NCI-H82 (cell line): ENCODE measurements at regions not wholly inside any gene's neighbourhood (a gene's known extent, or its start where the extent isn't known, plus 50 kb on each side); places are given as distances from the start of the nearest gene placed in this dataset.
"Not testable (repeated sequence)": the region's sequence is repeated elsewhere in the genome, so short reads cannot be mapped to it uniquely, and the experiment has no call there.

Experiments
- DNase-seq: peaks from one replicate; lab custom pipeline; 2025; lab: John Stamatoyannopoulos, UW

DNA sequence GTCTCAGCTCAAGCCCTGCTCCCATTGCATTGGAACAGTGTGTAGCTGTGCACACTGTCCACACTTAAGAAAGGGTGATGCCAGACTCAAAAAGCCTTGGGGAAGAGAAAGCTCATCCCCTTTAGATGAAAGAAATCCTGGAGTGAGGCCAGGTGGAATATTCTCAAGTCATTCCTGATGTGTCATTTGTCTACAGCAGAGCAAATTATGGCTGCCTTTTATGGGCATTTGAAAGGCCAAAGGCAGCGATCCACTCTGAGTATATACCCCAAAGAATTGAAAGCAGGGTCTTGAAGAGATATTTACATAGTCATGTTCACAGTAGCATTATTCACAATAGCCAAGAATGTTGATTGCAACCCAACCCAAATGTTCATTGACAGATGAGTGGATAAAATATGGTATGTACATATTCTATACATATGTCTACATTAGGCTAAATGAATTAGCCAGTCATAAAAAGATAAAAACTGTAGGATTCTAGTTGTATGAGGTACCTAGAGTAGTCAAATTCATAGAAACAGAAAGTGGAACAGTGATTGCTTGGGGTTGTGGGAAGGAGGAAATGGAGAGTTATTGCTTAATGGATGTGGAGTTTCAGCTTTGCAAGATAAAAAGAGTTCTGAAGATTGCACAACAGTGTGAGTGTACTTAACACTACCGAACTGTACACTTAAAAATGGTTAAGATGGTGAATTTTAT is 214.9 kb downstream of the KCNRG start:
- DNase-seq, result no peak

DNA sequence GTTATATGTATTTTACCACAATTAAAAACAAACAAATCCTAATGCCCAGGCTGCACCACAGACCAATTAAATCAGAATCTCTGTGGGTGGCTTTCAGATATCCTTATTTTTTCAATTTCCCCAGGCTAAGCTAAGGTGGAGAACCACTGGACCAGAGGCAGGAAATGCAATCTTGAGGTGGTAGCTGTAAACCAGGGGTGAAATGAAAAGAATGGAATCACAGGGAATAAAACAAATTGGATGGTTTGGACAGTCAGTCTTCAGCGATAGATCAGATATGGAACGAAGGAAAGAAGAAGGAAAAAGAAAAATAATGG is 215.4 kb downstream of the KCNRG start:
- no peak for DNase-seq

DNA sequence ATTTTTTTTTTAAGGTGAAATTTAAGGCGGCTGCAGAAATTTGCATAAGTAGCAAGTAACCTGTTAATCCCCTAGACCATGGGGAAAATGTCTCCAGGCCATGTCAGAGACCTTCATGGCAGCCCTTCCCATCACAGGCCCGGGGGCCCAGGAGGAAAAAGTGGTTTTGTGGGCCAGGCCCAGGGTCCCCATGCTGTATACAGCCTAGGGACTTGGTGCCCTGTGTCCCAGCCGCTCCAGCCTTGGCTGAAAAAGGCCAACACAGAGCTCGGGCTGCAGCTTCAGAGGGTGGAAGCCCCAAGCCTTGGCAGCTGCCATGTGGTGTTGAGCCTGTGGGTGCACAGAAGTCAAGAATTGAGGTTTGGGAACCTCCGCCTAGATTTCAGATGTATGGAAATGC is 218.3 kb downstream of the KCNRG start:
- DNase-seq, result not testable (repeated sequence)

- DNase-seq, result no peak
Observed at GRCh38 chr13:50235604-50236342, 220.5 kb downstream of the KCNRG start.

DNA sequence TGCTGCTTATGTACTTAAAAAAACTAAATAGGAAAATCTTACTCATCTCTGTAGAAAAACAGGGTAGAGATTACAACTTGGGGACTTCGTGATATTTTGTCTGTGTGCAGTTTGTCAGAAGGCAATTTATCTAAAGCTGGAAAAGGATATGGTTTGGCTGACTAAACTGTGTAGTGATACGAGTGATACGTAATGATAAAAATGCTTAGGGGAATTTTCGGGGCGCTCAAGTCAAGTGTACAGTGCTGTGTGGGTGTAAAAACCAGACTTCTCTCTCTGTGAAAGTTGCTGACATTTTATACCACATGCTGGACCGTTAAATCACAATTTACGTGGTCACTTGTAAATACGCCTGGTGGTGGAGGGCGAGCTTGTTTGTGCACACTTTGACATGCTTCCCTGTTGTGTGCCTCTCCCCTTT is 221.7 kb downstream of the KCNRG start:
- DNase-seq, result no peak

DNA sequence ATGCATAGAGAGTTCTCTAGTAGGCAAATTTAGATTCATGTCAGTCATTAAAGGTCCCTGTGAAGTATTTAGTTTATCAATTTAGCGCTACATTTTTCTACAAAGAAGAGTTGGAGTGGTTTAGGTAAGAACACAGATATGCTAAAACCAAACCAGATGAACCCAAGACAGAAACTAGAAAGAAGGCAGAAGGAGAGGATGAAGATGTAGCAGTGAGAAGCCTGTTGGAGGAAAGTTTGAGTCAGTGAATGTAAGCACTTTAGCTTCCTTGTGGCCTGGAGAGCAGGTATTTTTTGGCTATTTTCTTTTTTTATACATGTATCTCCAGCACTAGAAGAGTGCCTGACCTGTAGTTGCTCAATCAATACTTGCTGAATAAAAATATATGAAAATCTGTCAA is 223.7 kb downstream of the KCNRG start:
- no peak for DNase-seq

DNA sequence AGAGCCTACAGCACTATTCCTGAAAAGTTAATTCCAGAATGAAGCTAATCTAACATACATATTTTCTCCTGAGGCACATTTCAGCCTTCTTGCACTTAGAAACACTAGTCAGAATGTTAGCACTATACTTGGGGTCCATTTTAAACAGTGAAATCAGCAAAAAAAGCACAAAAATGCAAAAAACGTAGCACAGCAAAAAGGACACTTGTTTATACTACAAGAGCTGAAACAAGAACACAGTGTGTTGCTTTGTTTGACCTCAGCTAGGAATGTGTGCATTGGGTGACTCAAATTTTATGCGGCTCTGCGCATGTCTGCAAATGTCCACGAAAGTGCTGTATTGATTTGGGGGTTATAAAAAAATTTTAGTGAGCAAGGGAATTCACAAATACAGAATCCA is 226.2 kb downstream of the KCNRG start:
- DNase-seq, result no peak

DNA sequence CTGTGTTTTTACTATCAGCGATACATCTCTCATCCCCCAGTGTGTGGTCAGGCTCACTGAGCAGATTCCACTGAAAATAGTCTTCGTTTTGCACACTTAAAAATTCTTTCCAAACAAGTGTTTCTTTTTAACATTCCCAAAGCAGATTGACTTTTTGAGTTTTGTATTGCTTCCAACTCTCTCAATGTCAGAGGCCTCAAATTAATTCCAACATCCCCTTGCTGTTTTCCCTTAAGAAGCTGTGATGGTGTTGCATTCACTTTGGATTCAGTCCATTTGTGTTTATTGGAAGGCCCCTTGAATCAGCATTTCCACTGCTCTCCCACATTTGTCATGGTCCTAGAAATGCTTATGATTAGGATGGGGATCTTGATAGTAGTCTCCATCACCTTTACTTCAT is 228.7 kb downstream of the KCNRG start:
- DNase-seq, result no peak

GRCh38 chr13:50244355-50244712 is 229.1 kb downstream of the KCNRG start:
- no peak for DNase-seq

- DNase-seq, result no peak
Observed at GRCh38 chr13:50244713-50245574, 229.7 kb downstream of the KCNRG start.

GRCh38 chr13:50247223-50247622 is 232.0 kb downstream of the KCNRG start:
- DNase-seq, result peak; percentile 89

GRCh38 chr13:50248516-50249143 is 233.4 kb downstream of the KCNRG start:
- no peak for DNase-seq

GRCh38 chr13:50249144-50249521 is 233.9 kb downstream of the KCNRG start:
- no peak for DNase-seq

DNA sequence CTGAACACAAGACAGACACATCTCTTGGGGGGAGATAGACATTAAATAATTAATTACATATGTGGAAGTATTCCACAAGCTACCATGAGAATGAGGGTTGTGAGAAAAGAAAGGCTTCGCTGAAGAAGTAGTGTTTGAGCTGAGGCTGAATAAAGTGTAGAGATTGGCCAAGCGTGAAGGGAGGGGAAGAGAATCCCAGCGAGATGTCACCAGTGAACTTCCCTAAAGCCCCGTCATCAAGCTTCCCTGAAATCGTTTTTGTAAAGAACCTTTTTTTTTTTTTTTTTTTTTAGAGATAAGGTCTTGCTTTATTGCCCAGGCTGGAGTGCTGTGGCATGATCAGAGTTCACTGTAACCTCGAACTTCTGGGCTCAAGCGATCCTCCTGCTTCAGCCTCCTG is 235.2 kb downstream of the KCNRG start:
- no peak for DNase-seq

GRCh38 chr13:50255639-50256038 is 240.4 kb downstream of the KCNRG start:
- no peak for DNase-seq

- DNase-seq, result not testable (repeated sequence)
Observed at GRCh38 chr13:50256536-50257321, 241.5 kb downstream of the KCNRG start.

DNA sequence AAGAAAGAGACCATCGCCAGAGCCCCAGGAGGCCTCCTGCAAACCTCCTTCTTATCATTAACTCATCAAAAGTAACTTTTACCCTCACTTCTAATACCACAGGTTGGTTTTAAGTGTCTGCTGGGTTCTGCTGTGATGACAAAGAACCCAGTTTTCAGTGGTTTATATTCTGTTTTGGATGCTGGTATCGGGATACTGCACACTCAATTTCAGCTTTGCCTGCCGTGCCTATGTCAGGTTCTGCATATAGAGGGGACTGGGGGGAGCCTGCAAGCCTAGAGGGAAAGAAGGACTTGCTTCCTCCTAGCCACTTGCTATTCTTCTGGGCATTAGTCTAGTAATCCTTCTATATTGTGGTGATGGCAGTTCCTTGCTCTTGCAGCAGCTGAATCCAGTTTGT is 242.4 kb downstream of the KCNRG start:
- DNase-seq, result no peak

GRCh38 chr13:50261130-50261901 is 246.1 kb downstream of the KCNRG start:
- no peak for DNase-seq

- DNase-seq, result no peak
Observed at GRCh38 chr13:50267066-50267465, 251.8 kb downstream of the KCNRG start.

DNA sequence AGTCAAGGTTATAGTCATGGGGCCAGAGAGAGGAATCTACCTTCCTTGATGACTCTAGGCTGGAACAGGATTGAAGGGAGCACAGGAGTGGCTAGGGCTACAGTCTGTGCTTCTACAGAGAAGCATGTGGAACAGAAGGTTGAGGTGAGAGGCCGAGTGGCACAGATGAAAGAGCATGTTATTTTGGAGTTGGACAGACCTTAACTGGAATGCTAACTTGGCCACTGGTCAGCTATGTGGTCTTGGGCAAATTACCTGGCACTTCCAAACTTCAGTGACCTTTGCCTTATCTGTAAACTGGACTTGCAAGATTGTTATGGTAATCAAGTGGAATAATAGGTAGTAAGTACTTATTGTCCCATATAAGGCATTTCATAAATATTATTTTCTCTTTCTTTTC is 252.7 kb downstream of the KCNRG start:
- DNase-seq, result no peak

DNA sequence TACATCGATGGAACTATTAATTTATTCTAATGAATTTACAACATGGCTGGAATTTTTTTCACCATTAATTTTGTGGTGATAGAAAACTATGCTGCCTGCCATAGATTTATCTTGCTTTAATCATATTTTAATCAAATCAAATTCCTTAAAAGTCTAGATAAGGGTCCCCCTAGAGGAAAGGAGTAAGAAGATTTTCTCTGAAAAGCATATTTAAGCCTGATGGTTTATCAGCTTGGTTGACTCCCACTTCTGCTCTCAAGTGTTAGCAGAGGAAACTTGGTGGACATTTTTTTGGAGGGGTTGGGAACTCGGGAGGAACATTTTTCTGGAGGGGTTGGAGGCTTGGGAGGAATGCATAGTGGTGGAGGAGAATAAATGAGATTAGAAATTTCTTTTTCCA is 253.3 kb downstream of the KCNRG start:
- DNase-seq, result no peak
